Natural killer cell treated with Interleukin-12 subunit alpha and Interleukin-12 subunit beta and Interleukin-15 and Interleukin-18, amount 100 ng/mL, for 72 hours (primary cell): ENCODE measurements at regions not wholly inside any gene's neighbourhood (a gene's known extent, or its start where the extent isn't known, plus 50 kb on each side); places are given as distances from the start of the nearest gene placed in this dataset.

Experiments used
- ATAC-seq, 2 donors: fragments of 150-1000 bp; cut with Tn5 transposase in 1 of 2; sonication (Bioruptor Pico), chemical (Tn5 transposase) in 1 of 2; 2 replicates each; pipeline ENCODE4 v1.10.0; 2021
- DNase-seq: peaks from one replicate; pipeline ENCODE4 v3.0.0; 2022; ENCODE audit warnings: low spot score
- H3K27ac Mint-ChIP-seq, 2 donors: 1 replicate in 1 of 2; 2 replicates in 1 of 2; pipeline ENCODE4 v1.8.0; 2022; ENCODE audit warnings: mixed read lengths in 2 of 2, mild to moderate bottlenecking in 1 of 2, moderate library complexity in 1 of 2
- H3K27me3 Mint-ChIP-seq, 2 donors: 1 replicate in 1 of 2; 2 replicates in 1 of 2; pipeline ENCODE4 v1.8.0; 2022; ENCODE audit warnings: mixed read lengths in 2 of 2
- H3K36me3 Mint-ChIP-seq: one replicate; pipeline ENCODE4 v1.8.0; 2022; ENCODE audit warnings: mixed read lengths
- H3K4me1 Mint-ChIP-seq, 2 donors: 1 replicate in 1 of 2; 2 replicates in 1 of 2; pipeline ENCODE4 v1.8.0; 2022; ENCODE audit warnings: low read depth in 2 of 2, mixed read lengths in 2 of 2, mild to moderate bottlenecking in 1 of 2
- H3K4me3 Mint-ChIP-seq: one replicate; pipeline ENCODE4 v1.8.0; 2022; ENCODE audit warnings: mixed read lengths
- H3K9me3 Mint-ChIP-seq: 2 replicates; pipeline ENCODE4 v1.8.0; 2022; ENCODE audit warnings: mixed read lengths

DNA sequence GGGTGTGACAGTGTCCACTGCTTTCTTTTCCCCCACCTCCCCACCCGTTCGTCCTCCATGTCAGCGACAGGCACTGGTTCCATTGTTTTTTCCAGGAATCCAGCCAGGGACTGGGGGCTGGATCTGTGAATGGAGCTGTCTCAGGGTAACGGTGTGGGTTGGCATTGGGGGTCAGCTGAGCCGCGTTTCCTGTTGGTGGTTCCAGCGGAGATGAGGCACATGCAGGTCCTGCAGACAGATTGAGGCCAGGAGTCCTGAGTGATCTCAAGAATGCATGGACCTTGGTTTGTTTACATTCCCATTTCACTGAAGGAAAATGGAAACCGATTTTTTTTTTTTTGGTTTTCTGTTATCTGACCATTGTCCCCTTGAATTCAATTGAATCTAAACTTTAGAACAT is 303.9 kb downstream of the FGF9 start:
- no peak overlapping the region for H3K4me3 Mint-ChIP-seq
- DNase-seq (no peak), ATAC-seq (no peak)
- no peak overlapping the region for H3K27ac Mint-ChIP-seq
- no peaks in the 10 kb centered on the region for H3K4me1 Mint-ChIP-seq
- H3K9me3 Mint-ChIP-seq: no peaks in the 10 kb centered on the region
- no peaks in the 10 kb centered on the region for H3K36me3 Mint-ChIP-seq
- peaks cover 0 to 2% of the 10 kb centered on the region in 2 donors for H3K27me3 Mint-ChIP-seq

DNA sequence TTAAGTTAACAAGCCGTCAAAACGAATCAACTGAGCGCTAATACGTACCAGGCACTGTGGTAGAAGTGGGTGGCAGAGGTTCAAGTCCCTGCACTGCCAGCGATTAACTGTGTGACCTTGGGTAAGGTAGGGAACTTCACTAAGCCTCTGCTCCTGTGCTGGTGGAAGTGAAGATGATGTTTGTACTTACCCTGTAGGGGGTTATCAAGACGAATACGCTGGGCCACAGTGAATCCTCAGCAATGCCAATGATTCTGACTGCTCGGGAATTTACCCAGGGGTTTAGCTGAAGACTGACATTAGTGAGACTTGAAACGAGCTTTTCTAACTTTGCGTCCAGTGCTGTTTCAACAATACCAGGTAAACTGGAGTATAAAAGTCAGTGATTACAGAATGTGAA is 305.3 kb downstream of the FGF9 start:
- H3K36me3 Mint-ChIP-seq: no peaks in the 10 kb centered on the region
- no peaks in the 10 kb centered on the region for H3K9me3 Mint-ChIP-seq
- H3K4me3 Mint-ChIP-seq: no peak overlapping the region
- ATAC-seq (no peak), DNase-seq (no peak)
- peaks cover 2 to 6% of the 10 kb centered on the region in 2 donors for H3K27me3 Mint-ChIP-seq
- H3K4me1 Mint-ChIP-seq: no peaks in the 10 kb centered on the region
- no peak overlapping the region for H3K27ac Mint-ChIP-seq

DNA sequence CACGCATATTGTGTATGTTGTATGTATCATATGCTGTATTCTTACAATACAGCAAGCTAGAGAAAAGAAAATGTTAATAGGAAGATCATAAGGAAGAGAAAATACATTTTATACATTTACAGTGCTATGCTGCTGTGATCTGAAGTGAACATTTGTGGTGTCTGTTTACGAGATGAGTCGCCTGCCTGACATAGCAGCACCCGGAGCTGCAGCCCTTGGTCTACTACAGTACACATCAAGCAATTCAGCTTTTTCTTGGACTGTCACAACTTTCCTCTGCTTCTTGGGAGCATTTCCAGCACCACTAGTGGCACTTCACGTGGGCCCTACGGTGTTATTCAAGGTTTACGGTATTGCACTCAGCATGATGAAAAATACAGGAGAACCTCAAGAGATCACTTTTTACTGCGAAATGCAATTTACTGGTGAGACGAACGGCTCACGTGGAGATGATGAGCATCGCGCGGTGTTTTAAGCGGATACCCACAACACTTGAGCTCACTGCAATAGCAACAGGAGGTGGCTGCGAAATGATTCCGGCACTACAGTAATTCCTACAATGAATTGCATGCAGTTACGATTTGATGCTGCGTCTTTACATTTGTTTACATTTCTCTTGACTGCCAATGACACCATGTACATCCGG is 308.4 kb downstream of the FGF9 start:
- no peak overlapping the region for H3K27ac Mint-ChIP-seq
- no peaks in the 10 kb centered on the region for H3K36me3 Mint-ChIP-seq
- no peaks in the 10 kb centered on the region for H3K4me1 Mint-ChIP-seq
- ATAC-seq (no peak), DNase-seq (no peak)
- H3K27me3 Mint-ChIP-seq: peaks cover 2 to 6% of the 10 kb centered on the region in 2 donors
- no peak overlapping the region for H3K4me3 Mint-ChIP-seq
- no peaks in the 10 kb centered on the region for H3K9me3 Mint-ChIP-seq

DNA sequence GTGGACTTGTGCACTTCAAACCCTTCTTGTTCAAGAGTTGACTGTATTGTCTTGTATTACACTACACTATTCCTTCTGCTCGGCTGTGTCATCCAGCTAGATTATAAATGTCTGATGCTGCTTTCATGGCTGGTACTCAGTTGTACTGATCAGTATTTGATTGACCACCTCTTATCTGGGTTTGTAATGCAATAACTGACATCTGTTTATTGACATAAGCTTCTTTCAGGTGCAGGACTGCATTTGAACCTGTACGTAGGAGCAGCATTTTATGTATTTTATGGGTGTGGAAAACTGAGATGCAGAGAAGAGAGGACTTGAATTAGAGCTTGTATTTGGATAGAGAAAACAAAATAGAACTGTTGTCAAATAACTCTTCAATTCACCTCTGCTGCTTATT is 309.2 kb downstream of the FGF9 start:
- Mint-ChIP-seq H3K36me3 (no peaks in the 10 kb centered on the region), H3K27me3 (peaks cover 2 to 6% of the 10 kb centered on the region in 2 donors), H3K4me3 (no peak overlapping the region), H3K27ac (no peak overlapping the region), H3K9me3 (no peaks in the 10 kb centered on the region), H3K4me1 (no peaks in the 10 kb centered on the region)
- ATAC-seq (no peak), DNase-seq (no peak)

DNA sequence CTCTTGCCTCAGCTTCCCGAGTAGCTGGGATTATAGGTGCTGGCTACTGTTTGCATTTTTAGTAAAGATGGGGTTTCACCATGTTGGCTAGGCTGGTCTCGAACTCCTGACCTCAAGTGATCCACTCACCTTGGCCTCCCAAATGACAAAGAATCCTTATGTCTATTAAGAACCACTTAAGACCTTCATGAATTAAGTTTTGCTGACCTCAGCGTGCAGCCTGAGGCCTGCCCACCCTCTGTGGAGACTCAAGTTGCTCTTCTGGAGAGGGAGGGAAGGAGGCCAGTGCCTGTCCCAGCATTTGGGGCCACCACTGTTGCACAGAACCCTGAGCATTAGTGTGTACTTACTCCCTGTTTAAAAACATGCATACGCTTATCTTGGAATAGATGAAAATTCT is 313.3 kb downstream of the FGF9 start:
- no peaks in the 10 kb centered on the region for H3K9me3 Mint-ChIP-seq
- ATAC-seq (no peak), DNase-seq (no peak)
- peaks cover 0 to 6% of the 10 kb centered on the region in 2 donors for H3K27me3 Mint-ChIP-seq
- peaks cover 6 to 25% of the 10 kb centered on the region in 2 donors for H3K4me1 Mint-ChIP-seq
- H3K27ac Mint-ChIP-seq: no peak overlapping the region
- H3K36me3 Mint-ChIP-seq: no peaks in the 10 kb centered on the region
- no peak overlapping the region for H3K4me3 Mint-ChIP-seq

DNA sequence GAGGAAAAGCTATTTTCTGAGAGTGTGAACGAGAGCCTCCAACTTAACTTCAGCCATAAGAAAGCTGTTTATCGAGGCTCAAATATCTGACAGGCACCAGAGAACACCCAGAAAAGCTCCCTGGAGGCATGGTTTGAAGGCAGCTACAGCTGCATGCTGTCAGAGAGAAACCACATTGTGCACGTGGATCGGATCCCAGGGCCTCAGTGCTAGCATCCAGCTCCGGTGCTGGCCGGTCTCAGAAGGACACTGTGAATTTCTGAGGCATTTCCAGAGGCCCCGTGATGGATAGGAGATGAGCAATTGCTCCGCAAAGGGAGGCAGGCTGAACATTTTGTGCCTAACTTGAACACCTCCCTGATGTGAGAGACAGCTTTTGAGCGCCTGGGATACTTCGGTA is 315.7 kb downstream of the FGF9 start:
- no peak overlapping the region for H3K4me3 Mint-ChIP-seq
- no peaks in the 10 kb centered on the region for H3K27me3 Mint-ChIP-seq
- no peaks in the 10 kb centered on the region for H3K9me3 Mint-ChIP-seq
- no peaks in the 10 kb centered on the region for H3K36me3 Mint-ChIP-seq
- DNase-seq: no peak
- H3K27ac Mint-ChIP-seq: peak overlapping the region in 1 of 2 donors; percentile 21
- ATAC-seq: no peak
- H3K4me1 Mint-ChIP-seq: peaks cover 6 to 25% of the 10 kb centered on the region in 2 donors

DNA sequence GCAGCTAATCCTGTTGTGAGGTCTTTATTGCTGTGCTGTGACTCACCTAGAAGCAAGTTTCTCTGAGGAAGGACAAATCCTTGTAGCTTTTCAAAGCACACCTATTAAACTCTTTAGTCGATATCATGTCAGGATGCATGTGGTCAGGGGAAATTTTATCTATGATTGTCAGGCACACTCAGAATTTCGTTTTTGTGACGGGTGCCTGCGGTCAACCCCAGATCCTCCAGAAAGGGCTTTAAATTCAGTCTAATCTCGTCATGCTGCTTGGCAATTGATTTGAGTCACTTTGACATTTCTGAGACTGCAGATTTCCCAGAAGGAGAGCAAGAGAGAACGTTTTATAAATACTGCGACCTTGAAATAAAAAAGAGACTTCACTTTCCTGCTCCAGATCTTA is 316.9 kb downstream of the FGF9 start:
- DNase-seq (no peak), ATAC-seq (peak in 1 of 2 donors; percentile 78)
- peak overlapping the region in 1 of 2 donors; percentile 88 for H3K27ac Mint-ChIP-seq
- H3K4me3 Mint-ChIP-seq: peak overlapping the region; percentile 58
- peaks cover 0 to 7% of the 10 kb centered on the region in 2 donors for H3K27me3 Mint-ChIP-seq
- H3K4me1 Mint-ChIP-seq: peaks cover 6 to 25% of the 10 kb centered on the region in 2 donors
- no peaks in the 10 kb centered on the region for H3K9me3 Mint-ChIP-seq
- H3K36me3 Mint-ChIP-seq: no peaks in the 10 kb centered on the region

DNA sequence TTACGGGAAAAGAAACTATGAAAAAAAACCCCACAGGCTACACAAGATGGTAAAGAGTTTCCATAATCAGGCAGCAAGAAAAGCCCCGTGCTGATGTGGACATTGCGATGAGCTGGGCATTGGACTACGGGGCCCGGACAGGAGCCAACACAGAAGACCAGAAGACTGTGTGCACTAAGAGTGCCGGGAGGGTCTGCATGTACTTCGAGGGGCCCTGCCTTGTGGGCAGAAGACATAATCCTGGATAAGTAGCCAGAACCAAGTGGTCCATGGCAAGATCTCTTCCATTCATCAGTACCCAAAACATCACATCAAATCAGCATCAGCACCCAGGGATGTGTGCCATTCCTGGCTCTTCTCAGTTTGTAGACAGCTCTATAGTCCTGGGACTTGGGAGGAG is 317.8 kb downstream of the FGF9 start:
- Mint-ChIP-seq H3K4me3 (peak overlapping the region; percentile 58), H3K9me3 (no peaks in the 10 kb centered on the region), H3K4me1 (peaks cover 6 to 25% of the 10 kb centered on the region in 2 donors), H3K27ac (peak overlapping the region in 1 of 2 donors; percentile 88), H3K27me3 (peaks cover 0 to 7% of the 10 kb centered on the region in 2 donors), H3K36me3 (no peaks in the 10 kb centered on the region)
- DNase-seq: no peak
- ATAC-seq: peak in 1 of 2 donors; percentile 43

DNA sequence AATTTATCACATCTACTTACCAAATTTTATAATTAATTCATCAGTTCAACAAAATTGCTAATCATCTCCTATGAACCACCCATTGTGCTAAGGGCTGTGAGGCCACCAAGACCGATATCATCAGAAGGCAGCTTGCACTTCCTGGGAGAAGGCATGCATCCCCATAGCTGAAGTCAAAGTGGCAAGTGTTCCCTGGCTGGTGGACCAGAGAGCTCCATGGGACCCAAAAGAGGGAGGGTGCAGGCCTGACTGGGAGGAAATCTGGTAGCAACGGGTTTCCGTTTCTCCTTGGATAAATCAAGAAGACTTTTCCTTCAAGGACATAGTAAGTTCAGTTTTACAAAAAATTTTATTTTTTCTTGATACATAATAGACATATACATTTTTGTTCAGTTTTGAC is 325.2 kb downstream of the FGF9 start:
- H3K36me3 Mint-ChIP-seq: no peaks in the 10 kb centered on the region
- H3K4me3 Mint-ChIP-seq: no peak overlapping the region
- peaks cover 19 to 29% of the 10 kb centered on the region in 2 donors for H3K27me3 Mint-ChIP-seq
- H3K27ac Mint-ChIP-seq: no peak overlapping the region
- no peaks in the 10 kb centered on the region for H3K9me3 Mint-ChIP-seq
- ATAC-seq: no peak
- no peak for DNase-seq
- H3K4me1 Mint-ChIP-seq: no peaks in the 10 kb centered on the region

DNA sequence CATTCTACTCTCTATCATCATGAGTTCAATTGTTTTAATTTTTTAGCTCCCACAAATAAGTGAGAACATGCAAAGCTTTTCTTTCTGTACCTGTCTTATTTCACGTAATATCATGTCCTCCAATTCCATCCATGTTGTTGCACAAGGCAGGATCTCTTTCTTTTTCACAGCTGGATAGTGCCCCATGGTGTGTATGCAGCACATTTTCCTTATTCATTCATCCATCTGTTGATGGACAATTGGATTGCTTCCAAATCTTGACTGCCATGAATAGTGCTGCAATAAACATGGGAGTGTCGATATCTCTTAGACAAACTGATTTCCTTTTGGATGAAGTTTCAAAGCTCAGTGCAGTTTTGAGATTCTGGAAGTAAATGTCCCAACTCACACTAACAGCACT is 326.9 kb downstream of the FGF9 start:
- H3K27me3 Mint-ChIP-seq: peaks cover 22 to 23% of the 10 kb centered on the region in 2 donors
- no peak overlapping the region for H3K4me3 Mint-ChIP-seq
- no peak for DNase-seq
- no peaks in the 10 kb centered on the region for H3K4me1 Mint-ChIP-seq
- no peak for ATAC-seq
- H3K9me3 Mint-ChIP-seq: no peaks in the 10 kb centered on the region
- H3K27ac Mint-ChIP-seq: no peak overlapping the region
- no peaks in the 10 kb centered on the region for H3K36me3 Mint-ChIP-seq

DNA sequence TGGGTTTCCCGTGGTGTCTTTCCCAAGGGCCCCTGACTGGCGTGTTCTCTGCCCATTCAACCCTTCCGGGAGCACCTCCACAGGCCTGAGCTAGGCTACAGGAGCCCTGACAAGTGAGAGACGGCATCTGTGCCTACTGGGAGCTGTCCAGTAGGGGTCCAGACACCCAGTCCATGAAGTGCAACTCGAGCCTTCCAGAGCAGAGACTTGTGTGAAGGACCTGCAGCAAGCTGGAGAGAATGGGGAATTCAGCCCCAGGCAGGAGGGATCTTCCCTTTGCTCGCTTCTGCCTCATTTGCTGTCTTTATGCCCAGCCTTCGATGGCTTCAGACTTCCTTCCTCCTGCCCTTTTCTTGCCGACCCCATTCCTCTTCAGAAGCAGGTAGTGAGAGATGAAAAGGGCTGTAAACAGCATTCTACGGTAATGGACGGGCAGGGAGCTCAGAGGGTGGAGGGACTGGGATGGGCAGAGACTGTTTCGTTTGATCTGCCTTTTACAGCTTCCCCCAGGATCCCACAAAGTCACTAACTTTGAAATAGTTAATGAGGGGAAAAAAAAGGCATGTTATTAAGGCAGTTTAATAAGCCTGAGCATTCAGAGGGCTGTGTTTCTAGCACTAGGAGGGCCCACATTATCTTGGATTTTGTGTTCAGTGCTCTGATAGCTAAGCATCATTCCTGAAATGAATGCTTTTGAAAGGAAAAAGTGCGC is 327.6 kb downstream of the FGF9 start:
- Mint-ChIP-seq H3K36me3 (no peaks in the 10 kb centered on the region), H3K27me3 (peaks cover 22 to 23% of the 10 kb centered on the region in 2 donors), H3K4me3 (no peak overlapping the region), H3K9me3 (no peaks in the 10 kb centered on the region), H3K4me1 (no peaks in the 10 kb centered on the region), H3K27ac (no peak overlapping the region)
- DNase-seq (no peak), ATAC-seq (no peak)

DNA sequence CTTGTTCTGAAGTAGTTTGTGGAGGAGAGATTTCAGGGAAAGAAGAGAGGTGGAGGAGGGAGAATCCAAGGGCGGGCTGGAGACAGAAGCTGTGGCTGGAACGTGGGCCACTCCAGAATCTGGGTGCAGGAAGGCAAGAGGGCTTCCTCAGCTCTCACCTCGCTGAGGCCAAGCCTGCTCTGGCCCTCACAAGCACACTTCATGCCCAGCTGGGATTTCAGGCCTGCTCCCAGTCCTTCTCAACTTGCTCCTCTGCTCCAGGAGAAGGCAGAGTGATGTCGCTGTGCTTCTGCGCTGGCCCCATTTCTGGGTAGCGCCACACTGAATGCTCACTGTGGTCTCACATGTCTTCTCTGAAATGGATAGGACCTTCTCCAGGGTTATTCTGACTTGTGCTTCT is 328.8 kb downstream of the FGF9 start:
- Mint-ChIP-seq H3K4me3 (no peak overlapping the region), H3K36me3 (no peaks in the 10 kb centered on the region), H3K27me3 (peaks cover 17 to 19% of the 10 kb centered on the region in 2 donors), H3K27ac (no peak overlapping the region), H3K4me1 (no peaks in the 10 kb centered on the region), H3K9me3 (no peaks in the 10 kb centered on the region)
- DNase-seq: no peak
- no peak for ATAC-seq

DNA sequence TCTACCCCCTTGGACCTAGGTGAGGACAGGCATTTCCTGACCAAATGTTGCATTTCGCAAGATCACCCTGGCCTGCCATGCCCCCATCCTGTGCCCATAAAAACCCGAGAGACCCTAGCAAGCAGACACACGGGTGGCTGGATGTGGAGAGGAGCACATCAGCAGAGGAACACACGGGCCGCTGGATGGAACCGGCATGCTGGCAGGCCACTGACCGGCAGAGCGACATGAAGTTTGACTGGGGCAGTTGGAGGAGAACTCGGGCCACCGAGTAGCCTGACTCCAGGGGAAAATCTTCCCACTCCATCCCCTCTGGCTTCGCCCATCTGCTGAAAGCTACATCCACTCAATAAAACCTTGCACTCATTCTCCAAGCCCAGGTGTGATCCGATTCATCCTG is 329.3 kb downstream of the FGF9 start:
- H3K9me3 Mint-ChIP-seq: no peaks in the 10 kb centered on the region
- no peak overlapping the region for H3K4me3 Mint-ChIP-seq
- H3K27me3 Mint-ChIP-seq: peaks cover 15% of the 10 kb centered on the region in 2 donors
- H3K4me1 Mint-ChIP-seq: no peaks in the 10 kb centered on the region
- no peak overlapping the region for H3K27ac Mint-ChIP-seq
- no peak for ATAC-seq
- no peaks in the 10 kb centered on the region for H3K36me3 Mint-ChIP-seq
- DNase-seq: no peak

DNA sequence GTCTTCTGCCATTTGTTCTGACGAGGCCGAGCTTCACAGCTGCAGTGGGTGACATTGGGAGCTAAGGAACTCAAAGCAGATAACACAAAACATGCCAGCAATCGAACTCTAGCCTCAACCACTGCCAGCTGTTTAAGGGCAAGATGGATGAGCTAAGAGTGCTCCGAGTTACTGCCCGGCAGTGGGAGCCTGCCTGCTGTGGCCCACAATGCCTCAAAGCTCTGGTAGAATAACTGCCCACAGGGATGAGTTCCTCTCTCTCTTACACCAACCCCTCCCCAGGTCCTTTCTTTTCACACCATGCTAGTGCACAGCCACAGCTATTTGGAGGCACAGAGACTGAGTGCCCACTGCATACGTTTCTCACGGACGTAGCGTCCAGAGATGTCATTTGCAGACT is 330.5 kb downstream of the FGF9 start:
- peaks cover 14 to 15% of the 10 kb centered on the region in 2 donors for H3K27me3 Mint-ChIP-seq
- H3K4me3 Mint-ChIP-seq: no peak overlapping the region
- H3K4me1 Mint-ChIP-seq: no peaks in the 10 kb centered on the region
- H3K27ac Mint-ChIP-seq: no peak overlapping the region
- DNase-seq (no peak), ATAC-seq (no peak)
- H3K9me3 Mint-ChIP-seq: no peaks in the 10 kb centered on the region
- H3K36me3 Mint-ChIP-seq: no peaks in the 10 kb centered on the region
